ENCODE measurements at regions not wholly inside any gene's neighbourhood (a gene's known extent, or its start where the extent isn't known, plus 50 kb on each side); places are given as distances from the start of the nearest gene placed in this dataset.

DNA sequence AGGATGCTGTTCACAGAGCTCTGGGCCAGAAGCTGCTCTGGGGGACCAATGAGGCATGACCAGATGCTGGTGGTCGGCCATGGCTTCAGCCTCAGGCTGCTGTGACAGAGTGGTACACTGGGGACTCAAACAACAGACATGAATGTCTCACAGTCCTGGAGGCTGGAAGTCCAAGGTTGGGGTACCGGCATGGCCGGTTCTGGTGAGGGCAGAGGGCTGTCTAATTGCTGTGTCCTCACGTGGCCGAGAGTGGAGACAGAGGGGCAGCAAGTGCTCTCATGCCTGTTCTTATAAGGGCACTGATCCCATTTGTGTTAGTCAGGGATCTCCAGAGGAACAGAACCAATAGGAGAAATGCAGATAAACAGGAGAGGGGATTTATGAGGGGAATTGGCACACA lies 253.5 kb upstream of the C1orf174 start:
- TF ChIP-seq, protein P1, sequence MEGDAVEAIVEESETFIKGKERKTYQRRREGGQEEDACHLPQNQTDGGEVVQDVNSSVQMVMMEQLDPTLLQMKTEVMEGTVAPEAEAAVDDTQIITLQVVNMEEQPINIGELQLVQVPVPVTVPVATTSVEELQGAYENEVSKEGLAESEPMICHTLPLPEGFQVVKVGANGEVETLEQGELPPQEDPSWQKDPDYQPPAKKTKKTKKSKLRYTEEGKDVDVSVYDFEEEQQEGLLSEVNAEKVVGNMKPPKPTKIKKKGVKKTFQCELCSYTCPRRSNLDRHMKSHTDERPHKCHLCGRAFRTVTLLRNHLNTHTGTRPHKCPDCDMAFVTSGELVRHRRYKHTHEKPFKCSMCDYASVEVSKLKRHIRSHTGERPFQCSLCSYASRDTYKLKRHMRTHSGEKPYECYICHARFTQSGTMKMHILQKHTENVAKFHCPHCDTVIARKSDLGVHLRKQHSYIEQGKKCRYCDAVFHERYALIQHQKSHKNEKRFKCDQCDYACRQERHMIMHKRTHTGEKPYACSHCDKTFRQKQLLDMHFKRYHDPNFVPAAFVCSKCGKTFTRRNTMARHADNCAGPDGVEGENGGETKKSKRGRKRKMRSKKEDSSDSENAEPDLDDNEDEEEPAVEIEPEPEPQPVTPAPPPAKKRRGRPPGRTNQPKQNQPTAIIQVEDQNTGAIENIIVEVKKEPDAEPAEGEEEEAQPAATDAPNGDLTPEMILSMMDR (IDR thresholded peaks at IDR 0.05), result no peak
- no peak for TF ChIP-seq POLR2A (IDR thresholded peaks at IDR 0.05)

Measured in tibial nerve (tissue), 3 donors.